GM06990 (cell line): ENCODE measurements at regions not wholly inside any gene's neighbourhood (a gene's known extent, or its start where the extent isn't known, plus 50 kb on each side); places are given as distances from the start of the nearest gene placed in this dataset.

ENCODE experiments used
- DNase-seq: peaks from one replicate; pipeline ENCODE4 v3.0.0-alpha.2; 2011; ENCODE audit not compliant: insufficient read length; ENCODE audit errors: extremely low read depth
- H3K27me3 ChIP-seq: replicated peaks from 2 replicates; pipeline ENCODE4 v1.6.0; 2011; ENCODE audit warnings: low read length; ENCODE audit not compliant: control insufficient read depth, insufficient read depth
- H3K36me3 ChIP-seq: 2 replicates; pipeline ENCODE4 v1.5.1; 2011; ENCODE audit warnings: low read length; ENCODE audit not compliant: control insufficient read depth, insufficient read depth
- H3K4me3 ChIP-seq: replicated peaks from 2 replicates; pipeline ENCODE4 v1.5.1; 2011; ENCODE audit warnings: low read depth, mild to moderate bottlenecking, control low read depth, low read length
- TF ChIP-seq, protein P1 (sequence below): IDR thresholded peaks from 2 replicates; pipeline ENCODE4 v1.5.1; 2011; ENCODE audit warnings: low read length, control low read depth, mild to moderate bottlenecking, inconsistent platforms; ENCODE audit not compliant: insufficient read depth, poor library complexity, severe bottlenecking

GRCh38 chr17:53249036-53249435, 573.7 kb upstream of the KIF2B start:
- no peak for DNase-seq
- Histone ChIP-seq H3K36me3 (no peaks in the 10 kb centered on the region), H3K27me3 (no peaks in the 10 kb centered on the region), H3K4me3 (no peak overlapping the region)
- TF ChIP-seq, protein P1, sequence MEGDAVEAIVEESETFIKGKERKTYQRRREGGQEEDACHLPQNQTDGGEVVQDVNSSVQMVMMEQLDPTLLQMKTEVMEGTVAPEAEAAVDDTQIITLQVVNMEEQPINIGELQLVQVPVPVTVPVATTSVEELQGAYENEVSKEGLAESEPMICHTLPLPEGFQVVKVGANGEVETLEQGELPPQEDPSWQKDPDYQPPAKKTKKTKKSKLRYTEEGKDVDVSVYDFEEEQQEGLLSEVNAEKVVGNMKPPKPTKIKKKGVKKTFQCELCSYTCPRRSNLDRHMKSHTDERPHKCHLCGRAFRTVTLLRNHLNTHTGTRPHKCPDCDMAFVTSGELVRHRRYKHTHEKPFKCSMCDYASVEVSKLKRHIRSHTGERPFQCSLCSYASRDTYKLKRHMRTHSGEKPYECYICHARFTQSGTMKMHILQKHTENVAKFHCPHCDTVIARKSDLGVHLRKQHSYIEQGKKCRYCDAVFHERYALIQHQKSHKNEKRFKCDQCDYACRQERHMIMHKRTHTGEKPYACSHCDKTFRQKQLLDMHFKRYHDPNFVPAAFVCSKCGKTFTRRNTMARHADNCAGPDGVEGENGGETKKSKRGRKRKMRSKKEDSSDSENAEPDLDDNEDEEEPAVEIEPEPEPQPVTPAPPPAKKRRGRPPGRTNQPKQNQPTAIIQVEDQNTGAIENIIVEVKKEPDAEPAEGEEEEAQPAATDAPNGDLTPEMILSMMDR, result no peak

DNA sequence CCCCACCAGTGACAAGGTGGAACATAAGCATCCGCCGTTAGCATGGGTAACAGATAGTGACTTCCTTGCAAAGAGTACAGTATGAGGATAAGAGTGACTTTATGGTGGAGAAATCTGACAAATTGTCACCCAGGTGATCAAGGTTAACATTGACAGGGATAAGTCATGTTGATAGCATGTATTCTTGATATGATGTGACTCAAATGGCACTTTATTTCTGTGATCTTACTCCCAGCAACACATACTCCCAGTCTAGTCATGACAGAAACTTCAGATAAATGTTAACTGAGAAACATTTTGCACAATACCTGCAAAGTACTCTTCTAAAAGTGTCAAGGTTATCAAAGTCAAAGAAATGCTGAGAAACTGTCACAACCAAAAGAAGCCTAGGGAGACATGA, 588.6 kb upstream of the KIF2B start:
- no peak overlapping the region for H3K4me3 ChIP-seq
- no peaks in the 10 kb centered on the region for H3K27me3 ChIP-seq
- no peaks in the 10 kb centered on the region for H3K36me3 ChIP-seq
- TF ChIP-seq, protein P1, result no peak
- no peak for DNase-seq

GRCh38 chr17:53227514-53227913, 595.2 kb upstream of the KIF2B start:
- Histone ChIP-seq H3K27me3 (no peaks in the 10 kb centered on the region), H3K36me3 (no peaks in the 10 kb centered on the region), H3K4me3 (no peak overlapping the region)
- DNase-seq, result no peak
- TF ChIP-seq, protein P1, result no peak

DNA sequence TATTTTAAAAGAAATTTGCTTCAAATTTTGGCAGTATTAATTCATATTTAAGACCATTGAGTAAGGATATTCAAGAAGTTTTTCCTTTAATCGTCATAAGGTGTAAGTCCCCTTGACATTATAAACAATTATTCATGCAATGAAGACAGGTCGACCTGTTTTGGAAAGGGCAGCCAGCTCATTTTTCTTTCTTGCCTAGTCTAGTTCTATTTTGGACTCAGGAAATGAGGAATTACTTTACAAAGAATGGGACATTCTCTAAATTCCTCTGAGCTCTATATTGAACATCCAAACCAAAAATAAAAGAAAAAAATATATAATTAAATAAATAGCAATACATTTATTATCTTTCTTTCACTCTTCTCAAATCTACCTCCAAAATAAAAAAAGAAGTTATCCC, 595.6 kb upstream of the KIF2B start:
- Histone ChIP-seq H3K4me3 (no peak overlapping the region), H3K36me3 (no peaks in the 10 kb centered on the region), H3K27me3 (no peaks in the 10 kb centered on the region)
- TF ChIP-seq, protein P1, result no peak
- no peak for DNase-seq

- TF ChIP-seq, protein P1, result no peak
- DNase-seq, result no peak
These were observed 602.9 kb upstream of the KIF2B start for GRCh38 chr17:53219821-53220220.

DNA sequence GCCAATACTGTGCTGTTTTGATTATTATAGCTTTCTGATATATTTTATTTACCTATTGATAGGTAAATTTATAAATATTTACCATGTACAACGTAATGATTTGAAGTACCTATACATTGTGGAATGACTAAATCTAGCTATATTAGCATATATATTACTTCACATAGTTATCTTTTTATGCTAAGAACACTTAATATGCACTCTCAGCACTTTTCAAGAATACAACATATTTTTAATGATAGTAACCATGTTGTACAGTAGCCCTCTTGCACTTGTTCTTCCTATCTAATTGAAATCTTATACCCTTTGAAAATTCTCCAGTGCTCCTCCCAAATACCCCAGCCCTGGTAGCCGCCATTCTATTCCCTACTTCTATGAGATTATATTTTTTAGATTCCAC, 604.0 kb upstream of the KIF2B start:
- no peaks in the 10 kb centered on the region for H3K36me3 ChIP-seq
- DNase-seq, result no peak
- no peak overlapping the region for H3K4me3 ChIP-seq
- no peaks in the 10 kb centered on the region for H3K27me3 ChIP-seq
- TF ChIP-seq, protein P1, result no peak

More at GRCh38 chr17:53219821-53220220, 602.9 kb upstream of the KIF2B start:
- H3K4me3 ChIP-seq, result no peak overlapping the region
- H3K27me3 ChIP-seq, result no peaks in the 10 kb centered on the region
- H3K36me3 ChIP-seq, result no peaks in the 10 kb centered on the region
